ENCODE measurements at regions not wholly inside any gene's neighbourhood (a gene's known extent, or its start where the extent isn't known, plus 50 kb on each side); places are given as distances from the start of the nearest gene placed in this dataset.

DNA sequence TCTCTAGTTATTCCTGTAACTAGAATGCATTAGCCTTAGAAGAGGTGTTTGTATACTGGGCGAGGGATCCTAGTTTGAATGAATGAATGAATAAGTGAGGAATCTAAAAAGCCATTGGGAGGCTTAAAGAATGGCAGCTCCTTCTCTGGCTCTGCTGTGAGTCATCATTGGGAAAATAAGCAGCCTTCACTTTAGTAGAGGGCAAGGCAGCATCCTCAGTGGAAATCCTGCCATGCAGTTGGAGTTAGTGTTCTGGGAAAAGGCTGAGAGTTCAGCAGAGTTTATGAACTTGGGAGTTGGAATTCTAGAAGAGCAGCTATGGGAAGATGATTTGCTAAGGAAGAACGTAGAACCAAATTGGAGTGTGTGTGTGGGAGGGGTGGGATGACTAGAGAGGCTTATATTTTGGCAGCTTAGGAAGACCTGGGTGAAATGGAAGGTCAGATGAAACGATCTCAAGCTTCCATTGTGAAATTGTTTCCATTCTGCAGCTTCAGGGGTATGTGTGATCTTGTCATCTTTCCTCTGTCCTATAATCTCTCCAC is 120.8 kb downstream of the PTCSC3 start:
- TF ChIP-seq, protein P1, sequence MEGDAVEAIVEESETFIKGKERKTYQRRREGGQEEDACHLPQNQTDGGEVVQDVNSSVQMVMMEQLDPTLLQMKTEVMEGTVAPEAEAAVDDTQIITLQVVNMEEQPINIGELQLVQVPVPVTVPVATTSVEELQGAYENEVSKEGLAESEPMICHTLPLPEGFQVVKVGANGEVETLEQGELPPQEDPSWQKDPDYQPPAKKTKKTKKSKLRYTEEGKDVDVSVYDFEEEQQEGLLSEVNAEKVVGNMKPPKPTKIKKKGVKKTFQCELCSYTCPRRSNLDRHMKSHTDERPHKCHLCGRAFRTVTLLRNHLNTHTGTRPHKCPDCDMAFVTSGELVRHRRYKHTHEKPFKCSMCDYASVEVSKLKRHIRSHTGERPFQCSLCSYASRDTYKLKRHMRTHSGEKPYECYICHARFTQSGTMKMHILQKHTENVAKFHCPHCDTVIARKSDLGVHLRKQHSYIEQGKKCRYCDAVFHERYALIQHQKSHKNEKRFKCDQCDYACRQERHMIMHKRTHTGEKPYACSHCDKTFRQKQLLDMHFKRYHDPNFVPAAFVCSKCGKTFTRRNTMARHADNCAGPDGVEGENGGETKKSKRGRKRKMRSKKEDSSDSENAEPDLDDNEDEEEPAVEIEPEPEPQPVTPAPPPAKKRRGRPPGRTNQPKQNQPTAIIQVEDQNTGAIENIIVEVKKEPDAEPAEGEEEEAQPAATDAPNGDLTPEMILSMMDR (IDR thresholded peaks at IDR 0.05) = no peak
- no peak for TF ChIP-seq EP300 (IDR thresholded peaks at IDR 0.05)
- TF ChIP-seq POLR2AphosphoS5 (IDR thresholded peaks at IDR 0.05) = no peak
- TF ChIP-seq POLR2A (IDR thresholded peaks at IDR 0.05) = no peak
- H3K4me3 ChIP-seq = no peak overlapping the region
- no peak for ATAC-seq
- H3K9me3 ChIP-seq = no peaks in the 10 kb centered on the region
- H3K27me3 ChIP-seq = no peaks in the 10 kb centered on the region
- WGBS, 2 donors (ENCODE audit: low coverage in 1 of 2) = 53 to 65% methylated on average over 3 of the region's 3 CpGs
- H3K36me3 ChIP-seq = no peaks in the 10 kb centered on the region
- no peaks in the 10 kb centered on the region for H3K4me1 ChIP-seq
- no peak overlapping the region for H3K27ac ChIP-seq

GRCh38 chr14:36055052-36055378 is 121.5 kb downstream of the PTCSC3 start:
- TF ChIP-seq POLR2A (IDR thresholded peaks at IDR 0.05) = no peak
- no peak for TF ChIP-seq EP300 (IDR thresholded peaks at IDR 0.05)
- no peaks in the 10 kb centered on the region for H3K4me1 ChIP-seq
- WGBS, 2 donors (ENCODE audit: low coverage in 1 of 2) = 72 to 86% methylated on average over 3 of the region's 3 CpGs
- no peaks in the 10 kb centered on the region for H3K9me3 ChIP-seq
- no peak overlapping the region for H3K4me3 ChIP-seq
- no peaks in the 10 kb centered on the region for H3K27me3 ChIP-seq
- no peak for ATAC-seq
- H3K36me3 ChIP-seq = no peaks in the 10 kb centered on the region
- no peak overlapping the region for H3K27ac ChIP-seq

DNA sequence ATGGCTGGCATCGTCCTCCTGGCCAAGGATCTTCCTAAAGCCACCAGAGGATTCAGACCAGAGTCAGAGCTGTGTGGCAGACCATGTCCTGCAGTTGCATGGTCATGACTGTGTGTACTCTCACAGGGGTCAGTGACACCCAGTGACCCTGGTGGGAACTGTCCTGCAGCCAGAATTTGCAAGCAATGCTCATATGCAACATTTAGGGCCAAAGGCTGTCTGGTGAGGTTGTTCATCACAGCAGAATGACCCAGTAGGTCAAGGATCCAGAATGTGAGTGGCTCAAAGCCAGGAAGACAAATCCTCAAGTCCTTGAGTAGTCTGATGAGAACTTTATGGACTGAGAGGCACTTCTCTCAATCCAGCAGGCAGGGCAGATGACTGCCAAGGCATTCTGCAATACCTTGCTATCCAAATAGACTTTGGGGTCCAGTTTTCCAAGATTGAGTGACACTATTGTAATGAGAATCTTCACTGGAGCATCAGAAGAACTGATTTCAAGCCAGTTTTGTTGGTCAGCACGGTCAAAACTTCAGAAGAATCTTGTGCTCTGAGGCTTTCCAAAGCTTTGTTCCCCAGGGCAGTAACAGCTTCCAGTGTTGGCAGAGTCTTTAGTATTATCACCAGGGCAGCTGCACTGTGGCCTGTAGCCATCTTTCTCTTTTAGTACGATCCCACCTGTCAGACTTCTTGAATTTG is 122.0 kb downstream of the PTCSC3 start:
- Histone ChIP-seq H3K27ac (no peak overlapping the region), H3K4me1 (no peaks in the 10 kb centered on the region), H3K36me3 (no peaks in the 10 kb centered on the region), H3K9me3 (no peaks in the 10 kb centered on the region), H3K27me3 (no peaks in the 10 kb centered on the region), H3K4me3 (no peak overlapping the region)
- WGBS, 2 donors (ENCODE audit: low coverage in 1 of 2) = 64 to 68% methylated on average over 2 to 3 of the region's 3 CpGs
- no peak for ATAC-seq
- TF ChIP-seq POLR2A (IDR thresholded peaks at IDR 0.05) = no peak
- no peak for TF ChIP-seq EP300 (IDR thresholded peaks at IDR 0.05)
- TF ChIP-seq, protein P1 (IDR thresholded peaks at IDR 0.05) = no peak
- no peak for TF ChIP-seq POLR2AphosphoS5 (IDR thresholded peaks at IDR 0.05)

DNA sequence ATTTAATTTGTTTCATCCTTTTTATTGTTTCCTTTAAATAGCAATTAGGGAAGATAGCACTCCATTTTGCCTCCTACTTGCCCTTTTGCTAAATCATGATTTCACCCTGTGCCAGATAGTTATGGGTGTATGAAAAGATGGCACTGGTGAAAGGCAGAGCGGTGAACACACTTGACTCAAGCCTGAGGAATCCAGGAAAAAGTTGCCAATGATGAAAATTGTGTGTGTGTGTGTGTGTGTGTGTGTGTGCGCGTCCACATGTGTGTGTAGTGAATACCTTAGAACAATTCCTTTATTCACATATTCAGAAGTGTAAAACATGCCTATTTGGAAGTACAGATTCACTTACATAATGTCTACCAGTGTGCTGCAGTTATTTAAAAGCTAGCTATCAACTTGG is 123.8 kb downstream of the PTCSC3 start:
- 76 to 78% methylated on average over 3 of the region's 3 CpGs for WGBS, 2 donors (ENCODE audit: low coverage in 1 of 2)
- Histone ChIP-seq H3K4me3 (no peak overlapping the region), H3K4me1 (no peaks in the 10 kb centered on the region), H3K36me3 (no peaks in the 10 kb centered on the region), H3K9me3 (no peaks in the 10 kb centered on the region), H3K27me3 (no peaks in the 10 kb centered on the region), H3K27ac (no peak overlapping the region)
- no peak for ATAC-seq
- TF ChIP-seq, protein P1 (IDR thresholded peaks at IDR 0.05) = no peak
- TF ChIP-seq POLR2AphosphoS5 (IDR thresholded peaks at IDR 0.05) (no peak), POLR2A (IDR thresholded peaks at IDR 0.05) (no peak), EP300 (IDR thresholded peaks at IDR 0.05) (no peak)

GRCh38 chr14:36052063-36052462 is 124.5 kb downstream of the PTCSC3 start:
- Histone ChIP-seq H3K36me3 (no peaks in the 10 kb centered on the region), H3K4me3 (no peak overlapping the region), H3K27me3 (no peaks in the 10 kb centered on the region), H3K4me1 (no peaks in the 10 kb centered on the region), H3K27ac (no peak overlapping the region), H3K9me3 (no peaks in the 10 kb centered on the region)
- no peak for ATAC-seq
- TF ChIP-seq, protein P1 (IDR thresholded peaks at IDR 0.05) = no peak
- TF ChIP-seq POLR2A (IDR thresholded peaks at IDR 0.05) (no peak), POLR2AphosphoS5 (IDR thresholded peaks at IDR 0.05) (no peak), EP300 (IDR thresholded peaks at IDR 0.05) (no peak)
- WGBS, 2 donors (ENCODE audit: low coverage in 1 of 2) = 67 to 89% methylated on average over 1 of the region's 1 CpG

Measured in gastroesophageal sphincter (tissue), 4 donors.